ENCODE measurements at regions not wholly inside any gene's neighbourhood (a gene's known extent, or its start where the extent isn't known, plus 50 kb on each side); places are given as distances from the start of the nearest gene placed in this dataset.

DNA sequence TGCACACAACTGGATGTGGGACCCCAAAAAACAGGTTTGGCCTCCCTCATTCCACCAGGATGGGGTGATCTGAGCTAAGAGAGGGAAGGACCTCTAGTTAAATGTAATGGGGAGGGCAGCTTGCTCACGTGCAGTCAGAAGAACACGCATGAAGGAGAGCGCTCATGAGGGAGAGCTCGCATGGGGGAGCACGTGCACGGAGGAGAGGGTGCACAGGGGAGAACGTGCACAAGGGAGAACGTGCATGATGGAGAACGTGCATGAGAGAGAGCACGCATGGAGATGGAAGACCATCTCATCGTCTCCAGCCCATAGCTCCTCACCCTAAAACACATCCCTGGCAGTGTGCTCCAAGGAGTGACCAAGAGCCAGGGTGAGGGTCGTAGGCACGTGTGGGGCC lies 141.2 kb downstream of the RBFOX3 start:
- DNase-seq: no peak

GRCh38 chr17:79468183-79468944 lies 142.5 kb downstream of the RBFOX3 start:
- no peak for DNase-seq

- no peak for DNase-seq
Measured at GRCh38 chr17:79466562-79467350, 144.1 kb downstream of the RBFOX3 start.

DNA sequence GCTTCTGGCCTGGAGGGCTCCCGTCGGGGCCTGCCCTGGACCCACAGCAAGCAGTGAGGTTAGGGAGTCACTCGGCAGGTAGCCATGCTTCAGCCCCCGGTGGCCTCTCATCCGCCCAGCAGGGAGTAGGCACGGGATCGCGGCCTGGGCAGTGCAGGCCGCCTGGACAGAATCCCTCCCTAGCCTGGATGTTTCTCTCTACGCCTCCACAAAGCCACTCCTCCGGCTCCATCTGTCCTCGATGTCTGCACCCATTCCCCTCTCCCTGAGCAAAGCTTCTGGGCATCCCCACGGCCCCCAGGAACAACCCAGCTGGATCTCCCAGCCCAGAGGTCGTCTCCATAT lies 145.2 kb downstream of the RBFOX3 start:
- DNase-seq: no peak

DNA sequence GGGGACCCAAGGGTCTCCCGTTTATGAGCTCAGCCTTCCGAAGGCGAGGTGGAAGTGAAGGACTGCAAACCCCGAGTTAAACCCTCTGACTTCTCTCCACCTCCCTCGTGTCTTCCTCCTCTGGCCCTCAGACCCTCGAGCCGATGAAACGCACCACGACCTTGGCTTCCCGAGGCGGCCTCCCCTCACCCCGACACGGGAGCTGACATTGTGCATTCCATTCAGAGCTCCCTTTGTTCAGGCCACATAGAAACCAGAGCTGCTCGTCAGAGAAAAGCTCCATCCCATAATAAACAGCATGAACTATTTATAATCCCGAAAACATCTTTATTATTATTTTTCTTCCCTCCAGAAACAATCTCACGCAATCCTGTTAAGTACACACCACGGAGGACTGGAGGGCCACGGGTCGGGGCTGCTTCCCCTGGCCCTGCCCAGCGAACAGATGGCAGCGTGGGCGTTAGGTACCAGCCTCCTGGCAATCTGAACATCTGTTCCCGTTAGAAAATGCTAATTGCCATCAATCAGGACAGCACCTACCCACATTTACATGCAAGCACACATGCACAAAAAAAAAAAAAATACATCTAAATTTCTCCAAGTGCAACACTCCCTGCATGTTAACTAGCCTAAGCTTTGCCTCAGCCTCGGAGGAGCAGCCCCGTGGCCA lies 145.7 kb downstream of the RBFOX3 start:
- no peak for DNase-seq

- no peak for DNase-seq
Measured at GRCh38 chr17:79464318-79465010, 146.4 kb downstream of the RBFOX3 start.

DNA sequence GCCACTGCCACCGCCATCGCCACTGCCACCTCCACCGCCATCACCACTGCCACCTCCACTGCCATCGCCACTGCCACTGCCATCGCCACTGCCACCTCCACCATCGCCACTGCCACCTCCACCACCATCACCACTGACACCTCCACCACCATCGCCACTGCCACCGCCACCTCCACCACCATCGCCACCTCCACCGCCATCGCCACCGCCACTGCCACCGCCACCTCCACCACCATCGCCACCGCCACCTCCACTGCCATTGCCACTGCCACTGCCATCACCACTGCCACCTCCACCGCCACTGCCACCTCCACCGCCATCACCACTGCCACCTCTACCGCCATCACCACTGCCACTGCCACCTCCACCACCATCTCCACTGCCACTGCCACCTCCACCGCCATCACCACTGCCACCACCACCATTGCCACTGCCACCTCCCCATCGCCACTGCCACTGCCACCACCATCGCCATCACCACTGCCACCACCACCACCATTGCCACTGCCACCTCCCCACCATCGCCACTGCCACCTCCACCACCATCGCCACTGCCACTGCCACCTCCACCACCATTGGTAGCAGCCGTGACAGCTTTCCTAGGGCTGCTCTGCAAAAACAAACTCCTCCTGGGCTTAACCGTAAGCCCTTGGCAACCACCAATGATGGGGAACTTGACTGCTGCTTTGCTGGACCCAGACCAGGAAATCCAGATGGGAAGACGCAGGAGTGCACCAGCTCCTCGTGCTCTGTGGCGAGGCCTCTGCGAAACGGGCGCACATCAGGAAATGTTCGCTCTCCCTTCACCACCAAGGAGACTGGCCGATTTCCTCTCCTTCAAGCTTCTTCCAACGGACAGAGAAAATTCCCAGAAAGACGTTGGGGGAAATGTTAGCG lies 147.2 kb downstream of the RBFOX3 start:
- DNase-seq: no peak

GRCh38 chr17:79461041-79461440 lies 149.8 kb downstream of the RBFOX3 start:
- no peak for DNase-seq

DNA sequence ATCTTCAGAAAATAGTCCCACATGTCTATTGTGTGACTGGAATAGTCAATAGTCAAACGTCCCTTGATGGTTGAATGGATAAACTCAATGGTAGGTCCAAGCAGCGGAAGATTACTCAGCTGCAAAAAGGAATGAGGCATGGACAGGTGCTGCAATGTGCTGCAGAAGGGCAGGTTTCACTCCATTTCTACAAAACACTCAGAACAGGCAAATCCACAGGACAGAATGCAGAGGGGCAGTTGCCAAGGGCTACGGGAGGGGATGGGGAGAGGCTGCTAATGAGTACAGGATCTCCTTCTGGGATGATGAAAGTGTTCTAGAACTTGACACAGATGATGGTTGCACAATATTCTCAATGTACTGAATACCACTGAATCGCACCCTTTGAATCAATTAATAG lies 151.0 kb downstream of the RBFOX3 start:
- DNase-seq: no peak

- no peak for DNase-seq
Measured at GRCh38 chr17:79459003-79459655, 151.7 kb downstream of the RBFOX3 start.

- no peak for DNase-seq
Measured at GRCh38 chr17:79458356-79458755, 152.5 kb downstream of the RBFOX3 start.

DNA sequence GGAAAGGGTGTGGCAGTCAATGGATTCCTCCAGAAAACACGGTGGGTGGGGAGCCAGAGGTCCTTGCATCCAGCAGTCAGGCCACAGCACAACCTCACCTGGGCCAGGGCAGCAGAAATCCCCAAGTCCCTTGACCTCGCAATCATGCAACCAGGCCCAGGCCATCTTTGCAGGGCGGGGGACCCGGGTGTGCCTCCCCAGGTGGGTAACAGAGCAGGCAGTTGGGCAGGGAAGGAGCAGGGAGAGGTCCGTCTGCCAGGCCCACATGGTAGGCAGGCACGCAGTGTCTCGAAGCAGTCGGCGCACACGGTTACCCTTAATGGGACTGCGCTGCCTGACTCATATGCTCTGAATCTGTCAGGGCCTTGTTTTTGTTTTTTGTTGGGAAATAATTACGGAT lies 153.0 kb downstream of the RBFOX3 start:
- DNase-seq: no peak

DNA sequence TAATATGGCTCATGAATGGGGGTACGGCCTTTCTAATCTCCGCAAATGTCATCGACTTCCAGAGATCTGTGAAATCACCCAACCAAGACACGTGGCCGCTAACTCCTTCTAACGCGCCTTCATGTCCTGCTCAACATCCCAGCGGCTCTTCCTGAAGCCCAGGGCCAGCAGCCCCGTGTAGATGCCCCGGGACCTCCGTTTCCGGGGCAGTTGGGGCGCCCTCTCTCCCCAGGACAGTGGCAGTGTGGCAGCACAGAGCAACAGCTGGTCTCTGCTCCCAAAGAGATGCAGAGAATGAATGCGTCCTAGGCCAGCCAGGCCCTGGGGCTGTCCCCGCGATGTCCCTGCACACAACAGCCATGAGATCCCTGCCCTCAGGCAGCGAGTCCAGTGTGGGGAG lies 153.5 kb downstream of the RBFOX3 start:
- DNase-seq: no peak

- no peak for DNase-seq
Measured at GRCh38 chr17:79455636-79456035, 155.2 kb downstream of the RBFOX3 start.

DNA sequence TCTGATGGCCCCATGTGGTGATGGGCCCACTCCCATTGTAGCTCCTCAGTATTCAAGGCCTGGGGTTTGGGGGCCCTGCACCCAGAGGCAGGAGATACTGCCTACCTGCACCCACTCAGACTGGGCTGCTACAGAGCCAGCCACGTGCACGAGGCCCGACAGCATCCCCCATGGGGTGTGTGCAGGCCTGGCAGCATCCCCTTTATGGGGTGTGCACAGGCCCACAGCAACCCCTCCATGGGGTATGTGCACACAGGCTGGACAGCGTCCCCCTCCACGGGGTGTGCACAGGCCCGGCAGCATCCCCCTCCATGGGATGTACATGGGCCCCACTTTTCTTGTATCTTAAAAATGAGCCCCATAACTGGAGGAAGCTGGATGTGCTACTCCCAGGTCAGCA lies 156.0 kb downstream of the RBFOX3 start:
- no peak for DNase-seq

DNA sequence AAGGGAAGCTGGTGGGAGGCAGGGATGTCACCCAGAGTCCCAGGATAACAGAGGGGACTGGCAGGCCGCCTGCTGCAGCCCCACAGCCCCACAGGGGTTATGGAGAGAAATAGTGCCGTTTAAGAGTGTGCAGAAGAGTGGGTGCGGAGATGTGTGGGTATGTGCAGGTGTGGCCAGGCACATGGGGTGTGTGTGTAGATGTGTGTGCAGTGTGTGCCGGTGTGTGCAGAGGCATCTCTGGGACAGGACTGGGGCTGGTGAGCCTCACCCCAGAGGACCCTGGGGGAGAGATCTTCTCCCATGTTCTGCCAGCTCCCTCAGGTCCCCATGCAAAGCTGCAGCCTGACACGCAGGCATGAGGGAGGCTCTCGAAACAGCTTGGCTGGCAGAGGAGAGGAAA lies 157.4 kb downstream of the RBFOX3 start:
- no peak for DNase-seq

GRCh38 chr17:79452706-79453105 lies 158.1 kb downstream of the RBFOX3 start:
- no peak for DNase-seq

- DNase-seq: no peak
Measured at GRCh38 chr17:79451167-79451566, 159.7 kb downstream of the RBFOX3 start.

- no peak for DNase-seq
Measured at GRCh38 chr17:79446399-79447009, 164.3 kb downstream of the RBFOX3 start.

GRCh38 chr17:79444198-79444597 lies 166.7 kb downstream of the RBFOX3 start:
- DNase-seq: no peak

GRCh38 chr17:79443026-79443425 lies 167.8 kb downstream of the RBFOX3 start:
- no peak for DNase-seq
